GM10248 (cell line): ENCODE measurements at regions not wholly inside any gene's neighbourhood (a gene's known extent, or its start where the extent isn't known, plus 50 kb on each side); places are given as distances from the start of the nearest gene placed in this dataset.

ENCODE experiments used
- CTCF ChIA-PET: fragments of 300-600 bp; sonication (Branson Sonifier 250); formaldehyde crosslinking; extraction: SDS; loops from one replicate; lab custom pipeline; 2021; ENCODE audit warnings: antibody characterized with exemption; lab: Yijun Ruan, JAX
- POLR2A ChIA-PET: fragments of 350-650 bp; sonication (Branson Sonifier 250); formaldehyde crosslinking; extraction: SDS; loops from one replicate; lab custom pipeline; 2020; ENCODE audit warnings: antibody characterized with exemption; lab: Yijun Ruan, JAX
- DNase-seq: peaks from one replicate; pipeline ENCODE4 v3.0.0; 2012; ENCODE audit errors: extremely low spot score
- TF ChIP-seq, protein P1 (sequence below): IDR thresholded peaks from 2 replicates; pipeline ENCODE4 v1.5.1; 2012; ENCODE audit warnings: mild to moderate bottlenecking, low read depth; ENCODE audit errors: extremely low read depth, missing control alignments, control extremely low read depth

- ChIA-PET POLR2A (no interaction called here), CTCF (no interaction called here)
- TF ChIP-seq, protein P1, sequence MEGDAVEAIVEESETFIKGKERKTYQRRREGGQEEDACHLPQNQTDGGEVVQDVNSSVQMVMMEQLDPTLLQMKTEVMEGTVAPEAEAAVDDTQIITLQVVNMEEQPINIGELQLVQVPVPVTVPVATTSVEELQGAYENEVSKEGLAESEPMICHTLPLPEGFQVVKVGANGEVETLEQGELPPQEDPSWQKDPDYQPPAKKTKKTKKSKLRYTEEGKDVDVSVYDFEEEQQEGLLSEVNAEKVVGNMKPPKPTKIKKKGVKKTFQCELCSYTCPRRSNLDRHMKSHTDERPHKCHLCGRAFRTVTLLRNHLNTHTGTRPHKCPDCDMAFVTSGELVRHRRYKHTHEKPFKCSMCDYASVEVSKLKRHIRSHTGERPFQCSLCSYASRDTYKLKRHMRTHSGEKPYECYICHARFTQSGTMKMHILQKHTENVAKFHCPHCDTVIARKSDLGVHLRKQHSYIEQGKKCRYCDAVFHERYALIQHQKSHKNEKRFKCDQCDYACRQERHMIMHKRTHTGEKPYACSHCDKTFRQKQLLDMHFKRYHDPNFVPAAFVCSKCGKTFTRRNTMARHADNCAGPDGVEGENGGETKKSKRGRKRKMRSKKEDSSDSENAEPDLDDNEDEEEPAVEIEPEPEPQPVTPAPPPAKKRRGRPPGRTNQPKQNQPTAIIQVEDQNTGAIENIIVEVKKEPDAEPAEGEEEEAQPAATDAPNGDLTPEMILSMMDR, result no peak
Measured at GRCh38 chr2:77922567-77922966, 400.4 kb upstream of the LRRTM4 start.

GRCh38 chr2:77937366-77937765 lies 415.2 kb upstream of the LRRTM4 start:
- ChIA-PET CTCF (no interaction called here), POLR2A (no interaction called here)
- TF ChIP-seq, protein P1, result no peak
- DNase-seq, result no peak

More at GRCh38 chr2:77922567-77922966, 400.4 kb upstream of the LRRTM4 start:
- DNase-seq, result no peak

DNA sequence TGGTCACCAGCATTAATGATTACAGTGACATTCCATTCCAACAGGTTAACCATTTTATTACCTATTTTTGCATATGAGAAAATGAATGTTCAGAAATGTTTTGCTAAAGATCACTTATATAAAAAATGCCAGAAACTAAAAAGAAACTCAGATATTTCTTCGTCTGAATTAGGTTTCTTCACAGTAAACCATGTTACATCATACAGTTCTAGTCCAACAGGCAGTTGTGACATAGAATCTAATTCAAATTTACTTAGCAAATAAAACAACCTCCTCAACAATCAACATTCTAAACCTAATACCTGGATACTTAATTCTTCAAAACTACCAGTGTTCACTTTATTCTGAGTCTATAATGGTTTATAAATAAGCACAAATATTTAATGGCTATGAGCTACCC lies 416.3 kb upstream of the LRRTM4 start:
- ChIA-PET POLR2A (no interaction called here), CTCF (no interaction called here)
- TF ChIP-seq, protein P1, result no peak
- no peak for DNase-seq

DNA sequence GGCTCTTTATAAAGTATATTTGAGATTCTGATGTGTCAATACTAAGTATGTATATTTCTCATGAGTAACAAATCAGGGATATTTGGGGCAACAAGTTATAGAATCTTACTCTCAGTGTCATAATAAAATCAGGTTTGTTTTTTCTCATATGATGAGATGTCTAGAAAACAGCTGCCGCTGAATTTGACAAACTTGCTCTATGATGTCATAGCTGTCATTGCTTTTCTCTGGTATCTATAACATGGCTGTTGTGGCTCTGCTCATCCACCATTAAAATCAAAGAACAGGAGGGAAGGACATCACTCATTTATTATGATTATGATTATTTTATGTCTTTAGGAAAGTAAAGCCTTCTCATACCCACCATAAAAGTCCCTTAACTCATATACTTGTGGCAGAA lies 417.2 kb upstream of the LRRTM4 start:
- TF ChIP-seq, protein P1, result no peak
- ChIA-PET POLR2A (no interaction called here), CTCF (no interaction called here)
- DNase-seq, result no peak

- ChIA-PET CTCF (no interaction called here), POLR2A (no interaction called here)
- DNase-seq, result no peak
- TF ChIP-seq, protein P1, result no peak
Measured at GRCh38 chr2:77939801-77940200, 417.6 kb upstream of the LRRTM4 start.

- POLR2A ChIA-PET, result no interaction called here
- DNase-seq, result no peak
- CTCF ChIA-PET, result no interaction called here
- TF ChIP-seq, protein P1, result no peak
Measured at GRCh38 chr2:77954931-77955330, 432.8 kb upstream of the LRRTM4 start.

- CTCF ChIA-PET, result no interaction called here
- POLR2A ChIA-PET, result no interaction called here
- no peak for DNase-seq
- TF ChIP-seq, protein P1, result no peak
Measured at GRCh38 chr2:77962943-77963342, 440.8 kb upstream of the LRRTM4 start.
